SK-N-SH treated with all-trans-retinoic acid at 6 μM for 48 hours (cell line): ENCODE measurements at regions not wholly inside any gene's neighbourhood (a gene's known extent, or its start where the extent isn't known, plus 50 kb on each side); places are given as distances from the start of the nearest gene placed in this dataset.
"Not testable (repeated sequence)": the region's sequence is repeated elsewhere in the genome, so short reads cannot be mapped to it uniquely, and the experiment has no call there.

Experiments
- ATAC-seq: fragments of 200-7000 bp; cut with Tn5 transposase; 3 replicates; pipeline ENCODE4 v1.9.1; 2020; ENCODE audit warnings: mild to moderate bottlenecking, moderate library complexity
- ARNTL ChIP-seq: fragments of 450-650 bp; formaldehyde crosslinking; IDR thresholded peaks from 2 replicates; pipeline ENCODE4 v1.5.0; 2020; ENCODE audit warnings: low read depth, mild to moderate bottlenecking, moderate library complexity, borderline replicate concordance
- BACH2 ChIP-seq: fragments of 250-450 bp; sonication (Bioruptor Pico); IDR thresholded peaks from 2 replicates; pipeline ENCODE4 v1.9.0; 2021; ENCODE audit warnings: mild to moderate bottlenecking, borderline replicate concordance
- CSDC2 ChIP-seq: fragments of 250-450 bp; sonication (Bioruptor Pico); IDR thresholded peaks from 2 replicates; pipeline ENCODE4 v1.5.0; 2020; ENCODE audit warnings: mild to moderate bottlenecking, moderate library complexity
- GLIS3 ChIP-seq: fragments of 250-450 bp; sonication (Bioruptor Pico); IDR thresholded peaks from 2 replicates; pipeline ENCODE4 v1.5.0; 2020; ENCODE audit warnings: mild to moderate bottlenecking, moderate library complexity
- ISL1 ChIP-seq: fragments of 250-450 bp; sonication (Bioruptor Pico); IDR thresholded peaks from 2 replicates; pipeline ENCODE4 v2.1.2; 2022; ENCODE audit warnings: mild to moderate bottlenecking, moderate library complexity
- OSR1 ChIP-seq: fragments of 250-450 bp; sonication (Bioruptor Pico); IDR thresholded peaks from 2 replicates; pipeline ENCODE4 v1.8.0; 2022; ENCODE audit warnings: moderate library complexity, mild to moderate bottlenecking, inconsistent platforms
- POU6F1 ChIP-seq: fragments of 250-450 bp; sonication (Bioruptor Pico); IDR thresholded peaks from 2 replicates; pipeline ENCODE4 v1.8.0; 2021; ENCODE audit warnings: low read depth, mild to moderate bottlenecking, moderate library complexity, borderline replicate concordance
- RARB ChIP-seq: fragments of 250-450 bp; sonication (Bioruptor Pico); IDR thresholded peaks from 2 replicates; pipeline ENCODE4 v1.8.0; 2021; ENCODE audit warnings: mild to moderate bottlenecking, moderate library complexity
- SNAI2 ChIP-seq: fragments of 250-450 bp; sonication (Bioruptor Pico); IDR thresholded peaks from 2 replicates; pipeline ENCODE4 v1.5.0; 2020; ENCODE audit warnings: mild to moderate bottlenecking, moderate library complexity
- TCF4 ChIP-seq: fragments of 250-450 bp; sonication (Bioruptor Pico); IDR thresholded peaks from 2 replicates; pipeline ENCODE4 v1.8.0; 2021; ENCODE audit warnings: mild to moderate bottlenecking, moderate library complexity, borderline replicate concordance
- TOX ChIP-seq: fragments of 250-450 bp; sonication (Bioruptor Pico); IDR thresholded peaks from 2 replicates; pipeline ENCODE4 v1.8.0; 2021; ENCODE audit warnings: mild to moderate bottlenecking, moderate library complexity, borderline replicate concordance
- TSHZ2 ChIP-seq: fragments of 250-450 bp; sonication (Bioruptor Pico); IDR thresholded peaks from 2 replicates; pipeline ENCODE4 v1.5.0; 2020; ENCODE audit warnings: mild to moderate bottlenecking, moderate library complexity
- ZC3H10 ChIP-seq: fragments of 250-450 bp; sonication (Bioruptor Pico); IDR thresholded peaks from 2 replicates; pipeline ENCODE4 v1.5.1; 2021; ENCODE audit warnings: mild to moderate bottlenecking, moderate library complexity
- ZFP3 ChIP-seq: fragments of 250-450 bp; sonication (Bioruptor Pico); IDR thresholded peaks from 2 replicates; pipeline ENCODE4 v1.5.0; 2020; ENCODE audit warnings: mild to moderate bottlenecking, moderate library complexity
- ZFP30 ChIP-seq: fragments of 450-650 bp; formaldehyde crosslinking; IDR thresholded peaks from 2 replicates; pipeline ENCODE4 v1.5.0; 2022; ENCODE audit warnings: mild to moderate bottlenecking, moderate library complexity
- ZNF565 ChIP-seq: fragments of 450-650 bp; formaldehyde crosslinking; conservative IDR thresholded peaks from 2 replicates; pipeline ENCODE4 v1.5.0; 2020; ENCODE audit warnings: low read depth, mild to moderate bottlenecking, moderate library complexity
- ZNF8 ChIP-seq: fragments of 450-650 bp; formaldehyde crosslinking; IDR thresholded peaks from 2 replicates; pipeline ENCODE4 v1.5.0; 2020; ENCODE audit warnings: mild to moderate bottlenecking, moderate library complexity
- TF ChIP-seq, protein P1 (sequence below): fragments of 250-450 bp; sonication (Bioruptor Pico); IDR thresholded peaks from 2 replicates; pipeline ENCODE4 v1.5.1; 2021; ENCODE audit warnings: mild to moderate bottlenecking, moderate library complexity
- TF ChIP-seq, protein P2 (sequence below): fragments of 250-450 bp; sonication (Bioruptor Pico); IDR thresholded peaks from 2 replicates; pipeline ENCODE4 v1.8.0; 2020; ENCODE audit warnings: mild to moderate bottlenecking, moderate library complexity, borderline replicate concordance
- TF ChIP-seq, protein P3 (sequence below): fragments of 250-450 bp; sonication (Bioruptor Pico); IDR thresholded peaks from 2 replicates; pipeline ENCODE4 v1.5.1; 2020; ENCODE audit warnings: low read depth, mild to moderate bottlenecking, moderate library complexity

GRCh38 chr4:12016729-12017128, 588.0 kb upstream of the HS3ST1 start (continued):
- TF ChIP-seq TSHZ2 (CRISPR knock-in tag) (no peak), OSR1 (CRISPR knock-in tag) (no peak), BACH2 (CRISPR knock-in tag) (no peak)
- TF ChIP-seq, all 23 proteins: peak for 0

GRCh38 chr4:12005471-12005870, 576.8 kb upstream of the HS3ST1 start:
- no peak for TF ChIP-seq ZC3H10 (CRISPR knock-in tag)
- no peak for TF ChIP-seq CSDC2
- TF ChIP-seq, protein P1, sequence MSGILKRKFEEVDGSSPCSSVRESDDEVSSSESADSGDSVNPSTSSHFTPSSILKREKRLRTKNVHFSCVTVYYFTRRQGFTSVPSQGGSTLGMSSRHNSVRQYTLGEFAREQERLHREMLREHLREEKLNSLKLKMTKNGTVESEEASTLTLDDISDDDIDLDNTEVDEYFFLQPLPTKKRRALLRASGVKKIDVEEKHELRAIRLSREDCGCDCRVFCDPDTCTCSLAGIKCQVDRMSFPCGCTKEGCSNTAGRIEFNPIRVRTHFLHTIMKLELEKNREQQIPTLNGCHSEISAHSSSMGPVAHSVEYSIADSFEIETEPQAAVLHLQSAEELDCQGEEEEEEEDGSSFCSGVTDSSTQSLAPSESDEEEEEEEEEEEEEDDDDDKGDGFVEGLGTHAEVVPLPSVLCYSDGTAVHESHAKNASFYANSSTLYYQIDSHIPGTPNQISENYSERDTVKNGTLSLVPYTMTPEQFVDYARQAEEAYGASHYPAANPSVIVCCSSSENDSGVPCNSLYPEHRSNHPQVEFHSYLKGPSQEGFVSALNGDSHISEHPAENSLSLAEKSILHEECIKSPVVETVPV (CRISPR knock-in tag): no peak
- no peak for TF ChIP-seq GLIS3 (CRISPR knock-in tag)
- TF ChIP-seq ZFP3 (CRISPR knock-in tag): no peak
- TF ChIP-seq, protein P2, sequence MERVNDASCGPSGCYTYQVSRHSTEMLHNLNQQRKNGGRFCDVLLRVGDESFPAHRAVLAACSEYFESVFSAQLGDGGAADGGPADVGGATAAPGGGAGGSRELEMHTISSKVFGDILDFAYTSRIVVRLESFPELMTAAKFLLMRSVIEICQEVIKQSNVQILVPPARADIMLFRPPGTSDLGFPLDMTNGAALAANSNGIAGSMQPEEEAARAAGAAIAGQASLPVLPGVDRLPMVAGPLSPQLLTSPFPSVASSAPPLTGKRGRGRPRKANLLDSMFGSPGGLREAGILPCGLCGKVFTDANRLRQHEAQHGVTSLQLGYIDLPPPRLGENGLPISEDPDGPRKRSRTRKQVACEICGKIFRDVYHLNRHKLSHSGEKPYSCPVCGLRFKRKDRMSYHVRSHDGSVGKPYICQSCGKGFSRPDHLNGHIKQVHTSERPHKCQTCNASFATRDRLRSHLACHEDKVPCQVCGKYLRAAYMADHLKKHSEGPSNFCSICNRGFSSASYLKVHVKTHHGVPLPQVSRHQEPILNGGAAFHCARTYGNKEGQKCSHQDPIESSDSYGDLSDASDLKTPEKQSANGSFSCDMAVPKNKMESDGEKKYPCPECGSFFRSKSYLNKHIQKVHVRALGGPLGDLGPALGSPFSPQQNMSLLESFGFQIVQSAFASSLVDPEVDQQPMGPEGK (CRISPR knock-in tag): no peak
- TF ChIP-seq OSR1 (CRISPR knock-in tag): no peak
- no peak for TF ChIP-seq POU6F1 (CRISPR knock-in tag)
- TF ChIP-seq TCF4 (CRISPR knock-in tag): no peak
- no peak for TF ChIP-seq TOX (CRISPR knock-in tag)
- no peak for TF ChIP-seq ZNF8 (CRISPR knock-in tag)
- TF ChIP-seq, protein P3, sequence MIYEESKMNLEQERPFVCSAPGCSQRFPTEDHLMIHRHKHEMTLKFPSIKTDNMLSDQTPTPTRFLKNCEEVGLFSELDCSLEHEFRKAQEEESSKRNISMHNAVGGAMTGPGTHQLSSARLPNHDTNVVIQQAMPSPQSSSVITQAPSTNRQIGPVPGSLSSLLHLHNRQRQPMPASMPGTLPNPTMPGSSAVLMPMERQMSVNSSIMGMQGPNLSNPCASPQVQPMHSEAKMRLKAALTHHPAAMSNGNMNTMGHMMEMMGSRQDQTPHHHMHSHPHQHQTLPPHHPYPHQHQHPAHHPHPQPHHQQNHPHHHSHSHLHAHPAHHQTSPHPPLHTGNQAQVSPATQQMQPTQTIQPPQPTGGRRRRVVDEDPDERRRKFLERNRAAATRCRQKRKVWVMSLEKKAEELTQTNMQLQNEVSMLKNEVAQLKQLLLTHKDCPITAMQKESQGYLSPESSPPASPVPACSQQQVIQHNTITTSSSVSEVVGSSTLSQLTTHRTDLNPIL (CRISPR knock-in tag): no peak
- TF ChIP-seq BACH2 (CRISPR knock-in tag): no peak
- TF ChIP-seq SNAI2 (CRISPR knock-in tag): no peak
- TF ChIP-seq ISL1 (CRISPR knock-in tag): no peak
- no peak for ATAC-seq

DNA sequence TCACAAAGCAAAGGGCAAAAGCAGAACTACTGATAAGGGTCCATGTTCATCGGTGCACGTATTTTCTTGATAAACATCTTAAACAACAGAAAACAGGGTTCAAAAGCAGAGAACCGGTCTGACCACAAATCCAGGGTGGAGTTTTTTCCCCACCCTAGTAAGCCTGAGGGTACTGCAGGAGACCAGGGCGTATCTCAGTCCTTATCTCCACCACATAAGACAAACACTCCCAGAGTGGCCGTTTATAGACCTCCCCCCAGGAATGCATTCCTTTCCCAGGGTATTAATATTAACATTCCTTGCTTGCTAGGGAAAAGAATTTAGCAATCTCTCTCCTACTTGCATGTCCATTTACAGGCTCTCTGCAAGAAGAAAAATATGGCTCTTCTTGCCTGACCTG, 567.9 kb upstream of the HS3ST1 start:
- not testable (repeated sequence) for ATAC-seq

GRCh38 chr4:11976726-11977263, 548.1 kb upstream of the HS3ST1 start:
- no peak for ATAC-seq
- no peak for TF ChIP-seq ZFP30 (CRISPR knock-in tag)
- no peak for TF ChIP-seq CSDC2
- TF ChIP-seq RARB (CRISPR knock-in tag): no peak
- TF ChIP-seq GLIS3 (CRISPR knock-in tag): no peak
- no peak for TF ChIP-seq ZNF8 (CRISPR knock-in tag)
- TF ChIP-seq ZNF565 (CRISPR knock-in tag): no peak
- no peak for TF ChIP-seq POU6F1 (CRISPR knock-in tag)
- TF ChIP-seq, protein P3 (CRISPR knock-in tag): no peak
- no peak for TF ChIP-seq TCF4 (CRISPR knock-in tag)
- no peak for TF ChIP-seq ZFP3 (CRISPR knock-in tag)
- no peak for TF ChIP-seq ARNTL
